ENCODE measurements at regions not wholly inside any gene's neighbourhood (a gene's known extent, or its start where the extent isn't known, plus 50 kb on each side); places are given as distances from the start of the nearest gene placed in this dataset.

GRCh38 chr11:38208951-38209350, 1610.9 kb upstream of the RAG2 start:
- no peak for FAIRE-seq
- TF ChIP-seq POLR2AphosphoS5 (IDR thresholded peaks at IDR 0.05; ENCODE audit: low read depth, low read length) = no peak
- no peak for TF ChIP-seq TAF1 (IDR thresholded peaks at IDR 0.05; ENCODE audit: borderline replicate concordance, low read depth, low read length)
- no peak for DNase-seq (ENCODE audit: insufficient read length)

GRCh38 chr11:38206663-38207062, 1608.6 kb upstream of the RAG2 start:
- no peak for FAIRE-seq
- no peak for TF ChIP-seq TAF1 (IDR thresholded peaks at IDR 0.05; ENCODE audit: borderline replicate concordance, low read depth, low read length)
- no peak for TF ChIP-seq POLR2A (IDR thresholded peaks at IDR 0.05; ENCODE audit: low read depth, low read length)
- TF ChIP-seq POLR2AphosphoS5 (IDR thresholded peaks at IDR 0.05; ENCODE audit: low read depth, low read length) = no peak
- no peak for DNase-seq (ENCODE audit: insufficient read length)

- DNase-seq (ENCODE audit: insufficient read length) (no peak), FAIRE-seq (no peak)
- TF ChIP-seq POLR2AphosphoS5 (IDR thresholded peaks at IDR 0.05; ENCODE audit: low read depth, low read length) (no peak), POLR2A (IDR thresholded peaks at IDR 0.05; ENCODE audit: low read depth, low read length) (no peak), TAF1 (IDR thresholded peaks at IDR 0.05; ENCODE audit: borderline replicate concordance, low read depth, low read length) (no peak)
Measured at GRCh38 chr11:38191101-38191500, 1593.1 kb upstream of the RAG2 start.

GRCh38 chr11:38182126-38182866, 1584.3 kb upstream of the RAG2 start:
- TF ChIP-seq POLR2AphosphoS5 (IDR thresholded peaks at IDR 0.05; ENCODE audit: low read depth, low read length) = no peak
- no peak for FAIRE-seq
- no peak for DNase-seq (ENCODE audit: insufficient read length)

- FAIRE-seq = no peak
- no peak for DNase-seq (ENCODE audit: insufficient read length)
- TF ChIP-seq TAF1 (IDR thresholded peaks at IDR 0.05; ENCODE audit: borderline replicate concordance, low read depth, low read length) = no peak
Measured at GRCh38 chr11:38176686-38177322, 1578.8 kb upstream of the RAG2 start.

GRCh38 chr11:38173676-38174075, 1575.6 kb upstream of the RAG2 start:
- TF ChIP-seq POLR2A (IDR thresholded peaks at IDR 0.05; ENCODE audit: low read depth, low read length) (no peak), POLR2AphosphoS5 (IDR thresholded peaks at IDR 0.05; ENCODE audit: low read depth, low read length) (no peak), TAF1 (IDR thresholded peaks at IDR 0.05; ENCODE audit: borderline replicate concordance, low read depth, low read length) (no peak)
- FAIRE-seq (no peak), DNase-seq (ENCODE audit: insufficient read length) (no peak)

GRCh38 chr11:38169286-38169685, 1571.2 kb upstream of the RAG2 start:
- FAIRE-seq (no peak), DNase-seq (ENCODE audit: insufficient read length) (no peak)
- TF ChIP-seq POLR2A (IDR thresholded peaks at IDR 0.05; ENCODE audit: low read depth, low read length) = no peak
- no peak for TF ChIP-seq POLR2AphosphoS5 (IDR thresholded peaks at IDR 0.05; ENCODE audit: low read depth, low read length)

- no peak for FAIRE-seq
- TF ChIP-seq POLR2A (IDR thresholded peaks at IDR 0.05; ENCODE audit: low read depth, low read length) (no peak), TAF1 (IDR thresholded peaks at IDR 0.05; ENCODE audit: borderline replicate concordance, low read depth, low read length) (no peak), POLR2AphosphoS5 (IDR thresholded peaks at IDR 0.05; ENCODE audit: low read depth, low read length) (no peak)
Measured at GRCh38 chr11:38163526-38163925, 1565.5 kb upstream of the RAG2 start.

GRCh38 chr11:38160433-38160832, 1562.4 kb upstream of the RAG2 start:
- no peak for DNase-seq (ENCODE audit: insufficient read length)
- FAIRE-seq = no peak
- TF ChIP-seq TAF1 (IDR thresholded peaks at IDR 0.05; ENCODE audit: borderline replicate concordance, low read depth, low read length) (no peak), POLR2AphosphoS5 (IDR thresholded peaks at IDR 0.05; ENCODE audit: low read depth, low read length) (no peak), POLR2A (IDR thresholded peaks at IDR 0.05; ENCODE audit: low read depth, low read length) (no peak)

More at GRCh38 chr11:38163526-38163925, 1565.5 kb upstream of the RAG2 start:
- no peak for DNase-seq (ENCODE audit: insufficient read length)

GRCh38 chr11:38159038-38159437, 1561.0 kb upstream of the RAG2 start:
- DNase-seq (ENCODE audit: insufficient read length) = no peak
- FAIRE-seq = no peak
- TF ChIP-seq POLR2AphosphoS5 (IDR thresholded peaks at IDR 0.05; ENCODE audit: low read depth, low read length) = no peak
- TF ChIP-seq TAF1 (IDR thresholded peaks at IDR 0.05; ENCODE audit: borderline replicate concordance, low read depth, low read length) = no peak
- TF ChIP-seq POLR2A (IDR thresholded peaks at IDR 0.05; ENCODE audit: low read depth, low read length) = no peak

GRCh38 chr11:38156495-38157146, 1558.6 kb upstream of the RAG2 start:
- no peak for TF ChIP-seq POLR2AphosphoS5 (IDR thresholded peaks at IDR 0.05; ENCODE audit: low read depth, low read length)
- no peak for TF ChIP-seq TAF1 (IDR thresholded peaks at IDR 0.05; ENCODE audit: borderline replicate concordance, low read depth, low read length)
- TF ChIP-seq POLR2A (IDR thresholded peaks at IDR 0.05; ENCODE audit: low read depth, low read length) = no peak
- no peak for FAIRE-seq
- no peak for DNase-seq (ENCODE audit: insufficient read length)

GRCh38 chr11:38155856-38156255, 1557.8 kb upstream of the RAG2 start:
- TF ChIP-seq TAF1 (IDR thresholded peaks at IDR 0.05; ENCODE audit: borderline replicate concordance, low read depth, low read length) (no peak), POLR2AphosphoS5 (IDR thresholded peaks at IDR 0.05; ENCODE audit: low read depth, low read length) (no peak), POLR2A (IDR thresholded peaks at IDR 0.05; ENCODE audit: low read depth, low read length) (no peak)
- no peak for DNase-seq (ENCODE audit: insufficient read length)
- no peak for FAIRE-seq
